Ovary (tissue), 7 donors: ENCODE measurements at regions not wholly inside any gene's neighbourhood (a gene's known extent, or its start where the extent isn't known, plus 50 kb on each side); places are given as distances from the start of the nearest gene placed in this dataset.

Experiments used
- DNase-seq, 5 donors: peaks; one replicate each; pipeline ENCODE4 v3.0.0-alpha.2; 2019 to 2020
- H3K27ac ChIP-seq, 2 donors: fragments of 200-600 bp; one replicate each; pipeline versions ENCODE4 v1.5.1 to v1.8.0; 2019 to 2022
- H3K27me3 ChIP-seq: fragments of 200-600 bp; one replicate; pipeline ENCODE4 v1.8.0; 2022
- H3K36me3 ChIP-seq: fragments of 200-600 bp; sonication (generic); one replicate; pipeline ENCODE4 v1.5.1; 2019
- H3K4me1 ChIP-seq: one replicate; pipeline ENCODE4 v1.8.1; 2013; ENCODE audit warnings: mild to moderate bottlenecking, moderate library complexity; ENCODE audit not compliant: insufficient read depth
- H3K4me3 ChIP-seq: fragments of 200-600 bp; sonication (generic); one replicate; pipeline ENCODE4 v1.5.1; 2017
- H3K9me3 ChIP-seq, 2 donors: fragments of 200-600 bp in 1 of 2; sonication (generic) in 1 of 2; one replicate each; pipeline versions ENCODE4 v1.5.1 to v1.8.1; 2013 to 2019; ENCODE audit warnings: mild to moderate bottlenecking in 1 of 2, moderate library complexity in 1 of 2
- CTCF ChIP-seq, 3 donors: fragments of 450-650 bp in 2 of 3; fragments of 200-600 bp in 1 of 3; IDR thresholded peaks; one replicate each; pipeline versions ENCODE4 v1.5.1 to v1.8.0; 2016 to 2022; ENCODE audit warnings: antibody characterized with exemption in 3 of 3, mild to moderate bottlenecking in 1 of 3
- EP300 ChIP-seq: sonication (generic); formaldehyde crosslinking; IDR thresholded peaks from one replicate; pipeline ENCODE4 v1.6.1; 2017; ENCODE audit warnings: antibody characterized with exemption
- POLR2A ChIP-seq: fragments of 450-650 bp; IDR thresholded peaks from one replicate; pipeline ENCODE4 v1.6.1; 2017; ENCODE audit warnings: antibody characterized with exemption, mild to moderate bottlenecking, moderate library complexity
- WGBS, 3 donors: extraction: QIAGEN DNeasy Blood & Tissue Kit in 1 of 3; methylation state at CpG; one replicate each; pipeline versions ENCODE4 v1.1.5 to v1.1.7; 2013 to 2017; 5-methylcytosine and 5-hydroxymethylcytosine counted together
- intact Hi-C, 4 donors: fragments of 100-400 bp; cut with DNase I; formaldehyde crosslinking; loops; one replicate each; pipeline versions ENCODE4 v1.11.0 to v1.15.1; 2022 to 2023
- donor health status: DM: no; HTN: no; CAD: no; lungs with moderate emphysema.
- donor health status: DM: no; HTN: no; CAD: no.
- donor health status: Bipolar disorder and iron deficiency.
- donor health status: DM: no; HTN: no; CAD: no.
- donor health status: DM: yes; HTN: yes; CAD: no.

GRCh38 chr2:88924533-88924932, 233.1 kb downstream of the RPIA start:
- intact Hi-C loops = no loop called here
- no peak overlapping the region for H3K27ac ChIP-seq
- no peaks in the 10 kb centered on the region for H3K9me3 ChIP-seq
- H3K4me1 ChIP-seq = no peaks in the 10 kb centered on the region
- no peaks in the 10 kb centered on the region for H3K27me3 ChIP-seq
- no peak for DNase-seq
- TF ChIP-seq CTCF (IDR thresholded peaks at IDR 0.05) (no peak), POLR2A (no peak), EP300 (no peak)
- no peak overlapping the region for H3K4me3 ChIP-seq
- 94 to 96% (median 96%) methylated on average over 1 of the region's 1 CpG for WGBS, 3 donors
- no peaks in the 10 kb centered on the region for H3K36me3 ChIP-seq

GRCh38 chr2:88925770-88926462, 234.4 kb downstream of the RPIA start:
- WGBS, 3 donors = 86 to 92% (median 91%) methylated on average over 19 of the region's 19 CpGs
- Histone ChIP-seq H3K27ac (no peak overlapping the region), H3K4me1 (no peaks in the 10 kb centered on the region), H3K9me3 (no peaks in the 10 kb centered on the region), H3K27me3 (no peaks in the 10 kb centered on the region), H3K4me3 (no peak overlapping the region), H3K36me3 (no peaks in the 10 kb centered on the region)
- intact Hi-C loops = no loop called here
- no peak for DNase-seq
- no peak for TF ChIP-seq CTCF (IDR thresholded peaks at IDR 0.05)
- TF ChIP-seq EP300 = no peak
- no peak for TF ChIP-seq POLR2A

- 18 to 32% (median 27%) methylated on average over 1 of the region's 1 CpG for WGBS, 3 donors
- TF ChIP-seq POLR2A (no peak), EP300 (no peak)
- intact Hi-C loops = no loop called here
Measured at GRCh38 chr2:88927128-88927527, 235.7 kb downstream of the RPIA start.

GRCh38 chr2:88930659-88931058, 239.2 kb downstream of the RPIA start:
- no peak overlapping the region for H3K27ac ChIP-seq
- no peak overlapping the region for H3K4me3 ChIP-seq
- no peaks in the 10 kb centered on the region for H3K9me3 ChIP-seq
- no peaks in the 10 kb centered on the region for H3K4me1 ChIP-seq
- TF ChIP-seq CTCF (IDR thresholded peaks at IDR 0.05) = no peak
- no peak for TF ChIP-seq EP300
- TF ChIP-seq POLR2A = no peak
- no peaks in the 10 kb centered on the region for H3K27me3 ChIP-seq
- no peak for DNase-seq
- no peaks in the 10 kb centered on the region for H3K36me3 ChIP-seq
- intact Hi-C loops = no loop called here

More at GRCh38 chr2:88927128-88927527, 235.7 kb downstream of the RPIA start:
- Histone ChIP-seq H3K4me3 (no peak overlapping the region), H3K4me1 (no peaks in the 10 kb centered on the region), H3K9me3 (no peaks in the 10 kb centered on the region), H3K36me3 (no peaks in the 10 kb centered on the region), H3K27ac (no peak overlapping the region), H3K27me3 (no peaks in the 10 kb centered on the region)
- DNase-seq = no peak

- intact Hi-C loops = no loop called here
- no peaks in the 10 kb centered on the region for H3K36me3 ChIP-seq
- WGBS, 3 donors = 82 to 92% (median 89%) methylated on average over 3 of the region's 3 CpGs
- TF ChIP-seq EP300 = no peak
- TF ChIP-seq POLR2A = no peak
- TF ChIP-seq CTCF (IDR thresholded peaks at IDR 0.05) = no peak
- H3K27me3 ChIP-seq = no peaks in the 10 kb centered on the region
- H3K9me3 ChIP-seq = no peaks in the 10 kb centered on the region
- H3K27ac ChIP-seq = no peak overlapping the region
- DNase-seq = no peak
- H3K4me3 ChIP-seq = no peak overlapping the region
- H3K4me1 ChIP-seq = no peaks in the 10 kb centered on the region
Measured at GRCh38 chr2:88932686-88933085, 241.2 kb downstream of the RPIA start.
